ENCODE measurements at regions not wholly inside any gene's neighbourhood (a gene's known extent, or its start where the extent isn't known, plus 50 kb on each side); places are given as distances from the start of the nearest gene placed in this dataset.

GRCh38 chr21:39106881-39107462 is 76.3 kb downstream of the PSMG1 start:
- TF ChIP-seq EZH2 (IDR thresholded peaks at IDR 0.05) (no peak), POLR2AphosphoS5 (IDR thresholded peaks at IDR 0.05; ENCODE audit: borderline replicate concordance, low read depth, low read length) (no peak)
